ENCODE measurements at regions not wholly inside any gene's neighbourhood (a gene's known extent, or its start where the extent isn't known, plus 50 kb on each side); places are given as distances from the start of the nearest gene placed in this dataset.

DNA sequence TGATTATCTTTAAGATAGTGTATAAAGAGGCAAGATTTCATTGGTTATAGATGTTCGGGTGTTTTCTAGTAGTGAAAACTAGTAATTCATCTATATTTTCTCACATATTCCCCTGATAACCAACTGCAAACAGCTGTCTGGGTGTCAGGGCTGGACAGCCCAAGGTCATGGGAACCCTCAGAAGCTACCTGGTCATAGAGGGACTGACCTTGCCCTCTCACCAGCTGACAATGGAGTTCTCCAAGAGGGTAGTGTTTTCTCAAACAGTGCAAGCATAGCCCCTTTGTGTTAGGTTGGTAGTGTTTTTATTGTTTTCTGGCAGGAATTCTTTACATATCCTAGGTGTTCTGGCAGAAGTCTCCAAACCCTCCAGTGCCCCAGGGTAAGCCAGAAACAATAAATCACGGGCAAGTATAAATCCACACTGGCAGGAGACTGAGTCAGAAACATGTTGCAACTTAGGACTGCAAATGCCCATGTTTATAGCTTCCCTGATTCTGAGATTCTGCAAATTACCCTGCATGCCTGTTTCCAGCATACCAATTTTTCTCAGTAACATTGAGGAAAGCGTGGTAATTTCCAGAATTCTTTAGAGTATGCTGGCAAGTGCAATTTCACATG, 82.8 kb upstream of the ATP1A1 start:
- no peak overlapping the region for H3K27ac ChIP-seq (ENCODE audit: extremely low read length, insufficient read depth, low read length)
- intact Hi-C loops (cut with micrococcal nuclease; ENCODE audit: unreplicated experiment) (no loop called here), in situ Hi-C loops (cut with HindIII; ENCODE audit: extremely low pct_ligation_motif_present, low pct_unique_long_range_greater_than_20kb) (no loop called here)
- no peaks in the 10 kb centered on the region for H3K36me3 ChIP-seq (replicated peaks in 1 of 2; ENCODE audit: control insufficient read depth in 1 of 2, insufficient read depth in 2 of 2, low read length in 2 of 2)
- BruUV-seq (replicated peaks): no TSS peak
- no peak overlapping the region for H3K4me2 ChIP-seq (ENCODE audit: low read depth, low read length)
- H3K9ac ChIP-seq (ENCODE audit: insufficient read depth, low read depth, low read length): no peak overlapping the region
- DNase-seq (ENCODE audit: low spot score): no peak
- H3K27me3 ChIP-seq (ENCODE audit: control insufficient read depth in 1 of 2, insufficient read depth in 2 of 2, low read length in 2 of 2): peaks cover 0 to 47% of the 10 kb centered on the region in 2 experiments; a peak in 4 of 5 replicates
- peaks cover 81% of the 10 kb centered on the region for H3K4me1 ChIP-seq (ENCODE audit: insufficient read depth, low read length)
- no peaks in the 10 kb centered on the region for H3K79me2 ChIP-seq (ENCODE audit: insufficient read depth, low read length)
- no peak overlapping the region for H3K4me3 ChIP-seq (replicated peaks in 1 of 3; ENCODE audit: insufficient read depth in 1 of 3, low read depth in 2 of 3, low read length in 3 of 3)
- POLR2A ChIA-PET: no interaction called here
- H3K9me3 ChIP-seq (ENCODE audit: low read length): no peaks in the 10 kb centered on the region
- no peaks in the 10 kb centered on the region for H4K20me1 ChIP-seq (ENCODE audit: insufficient read depth, low read length)
- FAIRE-seq: no peak
- H2AFZ ChIP-seq (ENCODE audit: low read length): no peak overlapping the region
- WGBS (ENCODE audit: low lambda C conversion rate): 29% methylated on average over 3 of the region's 3 CpGs
- CTCF ChIA-PET (ENCODE audit: low intra/inter-chr PET ratio, low total read pairs): no interaction called here
- ATAC-seq: no peak
- no peak for TF ChIP-seq DMAP1 (CRISPR knock-in tag; IDR thresholded peaks at IDR 0.05)
- 0 out of 2 replicates have a peak, but pooled peaks have one; percentile 23 for TF ChIP-seq ZNF816 (CRISPR knock-in tag; IDR thresholded peaks at IDR 0.05; ENCODE audit: borderline replicate concordance)
- peak; percentile 55 for TF ChIP-seq SALL1 (CRISPR knock-in tag; IDR thresholded peaks at IDR 0.05)
- no peak for TF ChIP-seq SOX6 (IDR thresholded peaks at IDR 0.05)
- TF ChIP-seq SOX6 (CRISPR knock-in tag; IDR thresholded peaks at IDR 0.05): peak; percentile 74
- TF ChIP-seq, protein P1, sequence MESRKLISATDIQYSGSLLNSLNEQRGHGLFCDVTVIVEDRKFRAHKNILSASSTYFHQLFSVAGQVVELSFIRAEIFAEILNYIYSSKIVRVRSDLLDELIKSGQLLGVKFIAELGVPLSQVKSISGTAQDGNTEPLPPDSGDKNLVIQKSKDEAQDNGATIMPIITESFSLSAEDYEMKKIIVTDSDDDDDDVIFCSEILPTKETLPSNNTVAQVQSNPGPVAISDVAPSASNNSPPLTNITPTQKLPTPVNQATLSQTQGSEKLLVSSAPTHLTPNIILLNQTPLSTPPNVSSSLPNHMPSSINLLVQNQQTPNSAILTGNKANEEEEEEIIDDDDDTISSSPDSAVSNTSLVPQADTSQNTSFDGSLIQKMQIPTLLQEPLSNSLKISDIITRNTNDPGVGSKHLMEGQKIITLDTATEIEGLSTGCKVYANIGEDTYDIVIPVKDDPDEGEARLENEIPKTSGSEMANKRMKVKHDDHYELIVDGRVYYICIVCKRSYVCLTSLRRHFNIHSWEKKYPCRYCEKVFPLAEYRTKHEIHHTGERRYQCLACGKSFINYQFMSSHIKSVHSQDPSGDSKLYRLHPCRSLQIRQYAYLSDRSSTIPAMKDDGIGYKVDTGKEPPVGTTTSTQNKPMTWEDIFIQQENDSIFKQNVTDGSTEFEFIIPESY (CRISPR knock-in tag; IDR thresholded peaks at IDR 0.05): no peak
- TF ChIP-seq ZNF24 (IDR thresholded peaks at IDR 0.05): no peak
- TF ChIP-seq, protein P2, sequence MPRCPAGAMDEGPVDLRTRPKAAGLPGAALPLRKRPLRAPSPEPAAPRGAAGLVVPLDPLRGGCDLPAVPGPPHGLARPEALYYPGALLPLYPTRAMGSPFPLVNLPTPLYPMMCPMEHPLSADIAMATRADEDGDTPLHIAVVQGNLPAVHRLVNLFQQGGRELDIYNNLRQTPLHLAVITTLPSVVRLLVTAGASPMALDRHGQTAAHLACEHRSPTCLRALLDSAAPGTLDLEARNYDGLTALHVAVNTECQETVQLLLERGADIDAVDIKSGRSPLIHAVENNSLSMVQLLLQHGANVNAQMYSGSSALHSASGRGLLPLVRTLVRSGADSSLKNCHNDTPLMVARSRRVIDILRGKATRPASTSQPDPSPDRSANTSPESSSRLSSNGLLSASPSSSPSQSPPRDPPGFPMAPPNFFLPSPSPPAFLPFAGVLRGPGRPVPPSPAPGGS (CRISPR knock-in tag; IDR thresholded peaks at IDR 0.05): no peak
- TF ChIP-seq, protein P3, sequence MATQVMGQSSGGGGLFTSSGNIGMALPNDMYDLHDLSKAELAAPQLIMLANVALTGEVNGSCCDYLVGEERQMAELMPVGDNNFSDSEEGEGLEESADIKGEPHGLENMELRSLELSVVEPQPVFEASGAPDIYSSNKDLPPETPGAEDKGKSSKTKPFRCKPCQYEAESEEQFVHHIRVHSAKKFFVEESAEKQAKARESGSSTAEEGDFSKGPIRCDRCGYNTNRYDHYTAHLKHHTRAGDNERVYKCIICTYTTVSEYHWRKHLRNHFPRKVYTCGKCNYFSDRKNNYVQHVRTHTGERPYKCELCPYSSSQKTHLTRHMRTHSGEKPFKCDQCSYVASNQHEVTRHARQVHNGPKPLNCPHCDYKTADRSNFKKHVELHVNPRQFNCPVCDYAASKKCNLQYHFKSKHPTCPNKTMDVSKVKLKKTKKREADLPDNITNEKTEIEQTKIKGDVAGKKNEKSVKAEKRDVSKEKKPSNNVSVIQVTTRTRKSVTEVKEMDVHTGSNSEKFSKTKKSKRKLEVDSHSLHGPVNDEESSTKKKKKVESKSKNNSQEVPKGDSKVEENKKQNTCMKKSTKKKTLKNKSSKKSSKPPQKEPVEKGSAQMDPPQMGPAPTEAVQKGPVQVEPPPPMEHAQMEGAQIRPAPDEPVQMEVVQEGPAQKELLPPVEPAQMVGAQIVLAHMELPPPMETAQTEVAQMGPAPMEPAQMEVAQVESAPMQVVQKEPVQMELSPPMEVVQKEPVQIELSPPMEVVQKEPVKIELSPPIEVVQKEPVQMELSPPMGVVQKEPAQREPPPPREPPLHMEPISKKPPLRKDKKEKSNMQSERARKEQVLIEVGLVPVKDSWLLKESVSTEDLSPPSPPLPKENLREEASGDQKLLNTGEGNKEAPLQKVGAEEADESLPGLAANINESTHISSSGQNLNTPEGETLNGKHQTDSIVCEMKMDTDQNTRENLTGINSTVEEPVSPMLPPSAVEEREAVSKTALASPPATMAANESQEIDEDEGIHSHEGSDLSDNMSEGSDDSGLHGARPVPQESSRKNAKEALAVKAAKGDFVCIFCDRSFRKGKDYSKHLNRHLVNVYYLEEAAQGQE (IDR thresholded peaks at IDR 0.05; ENCODE audit: borderline replicate concordance in 1 of 2, low read depth in 1 of 2, low read length in 2 of 2): no peak
- TF ChIP-seq E2F2 (CRISPR knock-in tag; IDR thresholded peaks at IDR 0.05; ENCODE audit: borderline replicate concordance): no peak
- peak; percentile 46 for TF ChIP-seq NR2F6 (IDR thresholded peaks at IDR 0.05)
- TF ChIP-seq NR2F6 (CRISPR knock-in tag; IDR thresholded peaks at IDR 0.05): peak; percentile 71
- TF ChIP-seq RBM39 (IDR thresholded peaks at IDR 0.05; ENCODE audit: low read depth, low read length, poor library complexity, severe bottlenecking): no peak
- TF ChIP-seq SOX13 (IDR thresholded peaks at IDR 0.05): no peak
- TF ChIP-seq SOX13 (CRISPR knock-in tag; conservative IDR thresholded peaks at IDR 0.05 in 1 of 2, IDR thresholded peaks at IDR 0.05 in 1 of 2): peak in 1 of 2 experiments; percentile 94; a peak in 2 of 4 replicates
- TF ChIP-seq RARA (CRISPR knock-in tag; IDR thresholded peaks at IDR 0.05): peak; percentile 66
- TF ChIP-seq FOXA1 (IDR thresholded peaks at IDR 0.05): no peak
- TF ChIP-seq FOXA1 (CRISPR knock-in tag; IDR thresholded peaks at IDR 0.05): no peak
- 0 out of 2 replicates have a peak, but pooled peaks have one; percentile 15 for TF ChIP-seq TBX2 (CRISPR knock-in tag; IDR thresholded peaks at IDR 0.05; ENCODE audit: borderline replicate concordance)
